NCI-H1105 treated with DMSO at 0.1 percent for 48 hours (cell line): ENCODE measurements at regions not wholly inside any gene's neighbourhood (a gene's known extent, or its start where the extent isn't known, plus 50 kb on each side); places are given as distances from the start of the nearest gene placed in this dataset.
A peak's percentile ranks its signal among the peaks of the same experiment; 100 is the strongest.
"Not testable (repeated sequence)": the region's sequence is repeated elsewhere in the genome, so short reads cannot be mapped to it uniquely, and the experiment has no call there.

Experiments
- DNase-seq: peaks from one replicate; lab custom pipeline; 2025; lab: John Stamatoyannopoulos, UW

DNA sequence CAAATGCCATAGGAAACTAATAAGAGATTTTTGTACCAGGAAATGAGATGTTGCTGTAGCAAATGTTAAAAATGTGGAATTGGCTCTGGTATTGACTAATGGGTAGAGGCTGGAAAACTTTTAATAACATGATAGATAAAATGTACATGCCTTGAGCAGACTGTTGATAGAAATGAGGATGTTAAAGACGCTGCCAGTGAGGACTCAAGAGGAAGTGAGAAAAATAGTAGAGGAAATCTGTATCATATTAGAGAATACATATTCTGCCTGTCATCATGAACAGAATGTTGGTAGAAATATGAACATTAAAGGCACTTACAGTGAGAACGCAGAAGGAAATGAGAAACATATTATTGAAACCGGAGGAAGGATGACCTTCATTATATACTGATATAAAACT lies 577.2 kb upstream of the HTR2C start:
- DNase-seq, result no peak

GRCh38 chrX:113996781-113997180 lies 587.1 kb upstream of the HTR2C start:
- no peak for DNase-seq

GRCh38 chrX:113991720-113992119 lies 592.2 kb upstream of the HTR2C start:
- not testable (repeated sequence) for DNase-seq

DNA sequence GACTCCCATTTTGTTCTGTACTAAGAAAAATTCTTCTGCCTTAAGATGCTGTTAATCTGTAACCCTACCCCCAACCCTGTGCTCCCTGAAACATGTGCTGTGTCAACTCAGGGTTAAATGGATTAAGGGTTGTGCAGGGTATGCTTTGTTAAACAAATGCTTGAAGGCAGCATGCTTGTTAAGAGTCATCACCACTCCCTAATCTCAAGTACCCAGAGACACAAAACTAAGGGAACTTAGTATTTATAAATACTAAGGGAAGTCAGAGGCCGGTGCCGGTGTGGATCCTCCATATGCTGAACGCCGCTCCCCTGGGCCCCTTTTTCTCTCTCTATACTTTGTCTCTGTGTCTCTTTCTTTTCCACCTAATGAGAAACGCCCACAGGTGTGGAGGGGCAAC lies 593.2 kb upstream of the HTR2C start:
- not testable (repeated sequence) for DNase-seq

GRCh38 chrX:113988315-113988935 lies 595.5 kb upstream of the HTR2C start:
- DNase-seq, result not testable (repeated sequence)

- DNase-seq, result no peak
Observed at GRCh38 chrX:113986427-113986826, 597.5 kb upstream of the HTR2C start.

DNA sequence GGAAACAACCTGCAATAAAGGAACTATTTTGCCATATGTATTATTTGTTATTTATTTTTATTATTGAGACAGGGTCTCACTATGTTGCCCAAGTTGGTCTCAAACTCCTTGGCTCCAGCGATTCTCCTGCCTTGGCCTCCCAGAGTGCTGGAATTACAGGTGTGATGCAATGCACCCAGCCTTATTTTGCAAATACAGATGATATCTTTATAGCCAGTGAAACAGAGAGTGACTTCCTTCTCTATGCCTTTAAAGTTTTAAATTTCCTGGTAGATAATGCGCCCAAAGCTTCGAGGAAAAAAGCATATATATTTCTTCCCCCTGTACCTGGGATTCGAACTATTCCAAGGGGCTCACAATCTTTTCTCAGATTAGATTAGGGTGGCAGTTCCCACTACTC lies 601.1 kb upstream of the HTR2C start:
- DNase-seq, result no peak

DNA sequence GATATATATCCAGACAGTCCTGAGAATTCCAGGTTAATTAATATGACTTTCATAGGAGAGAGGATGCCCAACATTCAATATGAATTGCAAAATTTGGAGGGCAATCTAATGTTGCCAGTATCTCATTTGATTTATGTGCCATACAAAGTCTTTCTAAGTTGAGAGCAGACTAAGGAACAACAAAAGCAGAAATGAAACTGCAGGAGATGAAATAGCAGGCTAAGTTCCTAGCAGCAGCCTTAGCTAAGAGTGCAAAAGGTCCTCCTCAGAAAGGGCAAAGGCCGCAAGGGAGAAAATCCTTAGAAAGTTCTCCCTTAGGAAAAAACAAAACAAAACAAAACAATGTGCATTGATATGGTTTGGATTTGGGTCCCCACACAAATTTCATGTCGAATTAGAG lies 602.9 kb upstream of the HTR2C start:
- no peak for DNase-seq

- no peak for DNase-seq
Observed at GRCh38 chrX:113977887-113978286, 606.0 kb upstream of the HTR2C start.

- no peak for DNase-seq
Observed at GRCh38 chrX:113975441-113975840, 608.4 kb upstream of the HTR2C start.

- no peak for DNase-seq
Observed at GRCh38 chrX:113974881-113975280, 609.0 kb upstream of the HTR2C start.

- no peak for DNase-seq
Observed at GRCh38 chrX:113973706-113974105, 610.2 kb upstream of the HTR2C start.

DNA sequence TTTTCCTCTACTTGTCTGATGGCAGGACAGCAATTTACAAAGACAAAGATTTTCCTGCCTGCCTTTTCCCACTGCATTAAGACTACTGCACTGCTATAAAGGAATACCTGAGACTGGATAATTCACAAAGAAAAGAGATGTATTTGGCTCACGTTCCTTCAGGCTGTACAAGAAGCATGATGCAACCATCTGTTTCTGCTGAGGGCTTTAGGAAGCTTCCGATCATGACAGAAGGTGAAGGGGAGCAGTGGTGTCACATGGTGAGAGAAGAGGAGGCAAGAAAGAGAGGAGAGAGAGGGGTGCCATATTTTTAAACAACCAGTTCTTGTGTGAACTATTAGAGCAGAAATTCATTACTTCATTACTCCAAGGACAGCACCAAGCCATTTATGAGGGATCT lies 617.1 kb upstream of the HTR2C start:
- DNase-seq, result no peak

- DNase-seq, result no peak
Observed at GRCh38 chrX:113962343-113962742, 621.5 kb upstream of the HTR2C start.

GRCh38 chrX:113959912-113960626 lies 623.8 kb upstream of the HTR2C start:
- DNase-seq, result no peak

- no peak for DNase-seq
Observed at GRCh38 chrX:113956936-113957335, 627.0 kb upstream of the HTR2C start.

DNA sequence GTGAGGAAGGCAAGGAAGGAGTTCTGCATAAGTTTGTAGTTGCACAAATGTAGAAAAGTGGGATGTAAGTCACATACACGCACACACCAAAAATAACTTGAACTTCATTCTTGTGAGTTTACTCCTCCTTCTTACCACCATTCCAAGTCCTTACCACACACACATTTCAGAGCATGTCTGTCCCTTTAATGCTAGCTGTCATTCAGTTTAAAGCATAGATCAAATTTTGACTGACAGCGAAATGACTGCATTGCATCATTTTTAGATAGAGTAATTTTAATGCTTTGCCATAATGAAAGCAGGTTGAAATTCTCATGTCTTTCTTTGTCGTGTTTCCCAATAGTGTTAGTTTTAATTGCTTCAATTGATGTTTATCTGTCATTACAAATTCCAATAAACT lies 629.6 kb upstream of the HTR2C start:
- DNase-seq, result no peak

- no peak for DNase-seq
Observed at GRCh38 chrX:113950081-113950678, 633.7 kb upstream of the HTR2C start.

GRCh38 chrX:113947548-113947947 lies 636.3 kb upstream of the HTR2C start:
- DNase-seq, result no peak

- DNase-seq, result no peak
Observed at GRCh38 chrX:113935518-113935917, 648.4 kb upstream of the HTR2C start.

DNA sequence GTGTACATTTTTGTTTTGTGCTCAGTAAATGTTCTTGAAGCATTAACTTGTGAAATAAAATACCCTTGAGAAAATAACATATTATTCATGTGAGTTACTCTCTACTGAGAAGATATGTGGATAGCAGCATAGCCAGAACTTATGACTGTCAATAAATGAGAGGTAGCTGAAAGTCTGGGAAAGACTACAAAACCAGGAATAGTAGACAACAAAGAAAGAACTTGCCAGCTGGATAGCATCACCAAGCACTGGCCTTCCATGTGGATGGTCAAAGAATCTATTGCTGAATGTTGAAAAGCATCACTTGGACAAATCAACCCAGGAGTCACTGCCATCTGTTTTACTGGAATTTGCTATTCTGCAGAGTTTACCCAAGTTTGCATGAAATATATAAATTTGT lies 650.0 kb upstream of the HTR2C start:
- DNase-seq, result no peak

- peak; percentile 55 for DNase-seq
Observed at GRCh38 chrX:113929004-113929403, 654.9 kb upstream of the HTR2C start.

DNA sequence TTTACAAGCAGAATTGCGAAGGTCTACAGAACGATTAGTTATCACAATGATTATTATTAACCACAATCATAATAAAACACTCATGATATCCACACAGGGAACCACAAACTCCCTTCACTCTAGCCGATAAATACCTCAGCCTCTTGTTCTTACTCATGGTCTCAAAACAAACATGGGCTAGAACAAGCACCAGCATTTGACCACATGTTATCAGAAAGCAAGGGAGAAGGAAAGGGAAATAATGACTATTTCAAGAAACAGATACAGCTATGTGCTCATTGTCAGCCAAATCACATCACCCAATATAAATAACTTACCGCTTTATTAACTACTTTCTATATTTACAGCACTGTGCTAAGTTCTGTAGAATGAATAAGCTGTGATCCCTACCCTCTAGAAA lies 663.2 kb upstream of the HTR2C start:
- DNase-seq, result no peak

GRCh38 chrX:113919387-113919786 lies 664.5 kb upstream of the HTR2C start:
- DNase-seq, result no peak
